GM12865 (cell line): ENCODE measurements at regions not wholly inside any gene's neighbourhood (a gene's known extent, or its start where the extent isn't known, plus 50 kb on each side); places are given as distances from the start of the nearest gene placed in this dataset.

Source experiments
- DNase-seq: peaks from one replicate; pipeline ENCODE4 v3.0.0; 2010; ENCODE audit warnings: low read depth
- H3K4me3 ChIP-seq: 2 replicates; pipeline ENCODE4 v1.5.1; 2011; ENCODE audit warnings: mild to moderate bottlenecking, low read depth, low read length, control low read depth
- CTCF ChIP-seq: IDR thresholded peaks from 2 replicates; pipeline ENCODE4 v1.5.1; 2011; ENCODE audit warnings: low read length, control low read depth, low read depth, inconsistent platforms; ENCODE audit not compliant: insufficient read depth; ENCODE audit errors: missing control alignments

DNA sequence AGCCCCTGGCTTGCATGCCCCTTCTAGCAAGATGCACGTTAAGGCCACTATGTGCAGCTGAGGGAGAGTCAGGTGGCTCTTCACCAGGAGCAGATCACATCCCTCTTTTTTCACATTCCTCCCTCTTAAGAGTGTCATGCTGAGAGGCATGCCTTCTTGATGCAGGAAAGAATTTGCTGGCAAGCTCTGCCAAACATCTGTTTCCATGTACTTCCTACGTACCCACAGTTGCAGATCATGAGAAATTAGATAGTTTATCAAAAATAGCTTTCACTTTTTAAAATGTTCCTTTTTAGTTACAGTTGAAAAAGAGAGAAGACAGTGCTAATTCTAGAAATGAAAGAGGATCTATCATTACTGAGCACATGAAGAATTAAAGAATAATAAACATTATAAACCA is 79.7 kb upstream of the ZNF722 start:
- no peak for DNase-seq
- no peak overlapping the region for H3K4me3 ChIP-seq
- no peak for TF ChIP-seq CTCF

- DNase-seq: no peak
- no peak for TF ChIP-seq CTCF
- H3K4me3 ChIP-seq: no peak overlapping the region
These were observed 73.4 kb upstream of the ZNF722 start for GRCh38 chr7:63925262-63925625.

- no peak for TF ChIP-seq CTCF
- no peak overlapping the region for H3K4me3 ChIP-seq
- peak; percentile 57 for DNase-seq
These were observed 72.8 kb upstream of the ZNF722 start for GRCh38 chr7:63925626-63926460.

- no peak overlapping the region for H3K4me3 ChIP-seq
- no peak for DNase-seq
- TF ChIP-seq CTCF: no peak
These were observed 71.4 kb upstream of the ZNF722 start for GRCh38 chr7:63927261-63927660.

GRCh38 chr7:63931057-63931600 is 67.5 kb upstream of the ZNF722 start:
- no peak for TF ChIP-seq CTCF
- no peak for DNase-seq

GRCh38 chr7:63931985-63932577 is 66.6 kb upstream of the ZNF722 start:
- H3K4me3 ChIP-seq: no peak overlapping the region
- no peak for DNase-seq
- TF ChIP-seq CTCF: no peak

More at GRCh38 chr7:63931057-63931600, 67.5 kb upstream of the ZNF722 start:
- no peak overlapping the region for H3K4me3 ChIP-seq
